Panc1 (cell line): ENCODE measurements at regions not wholly inside any gene's neighbourhood (a gene's known extent, or its start where the extent isn't known, plus 50 kb on each side); places are given as distances from the start of the nearest gene placed in this dataset.
"Not testable (repeated sequence)": the region's sequence is repeated elsewhere in the genome, so short reads cannot be mapped to it uniquely, and the experiment has no call there.

Experiments
- CTCF ChIP-seq: fragments of 450-650 bp; IDR thresholded peaks from 2 replicates; pipeline ENCODE4 v1.5.1; 2017; ENCODE audit warnings: mild to moderate bottlenecking
- SIN3A ChIP-seq: IDR thresholded peaks from 2 replicates; pipeline ENCODE4 v1.6.1; 2012; ENCODE audit warnings: low read depth, mild to moderate bottlenecking, low read length, moderate library complexity, borderline replicate concordance; ENCODE audit not compliant: insufficient read depth
- TCF7L2 ChIP-seq: IDR thresholded peaks from 2 replicates; pipeline ENCODE4 v1.6.1; 2011; ENCODE audit warnings: mild to moderate bottlenecking, low read depth, low read length, inconsistent platforms
- TF ChIP-seq, protein P1 (sequence below), 2 experiments: IDR thresholded peaks; 2 replicates each; pipeline ENCODE4 v1.6.1; 2011 to 2012; ENCODE audit warnings: low read depth in 2 of 2, control low read depth in 1 of 2, low read length in 1 of 2, mild to moderate bottlenecking in 1 of 2, moderate library complexity in 1 of 2; ENCODE audit not compliant: insufficient read depth in 1 of 2

GRCh38 chr16:33731167-33731566 lies 271.8 kb downstream of the TP53TG3F start:
- not testable (repeated sequence) for TF ChIP-seq CTCF, TCF7L2, SIN3A
- TF ChIP-seq, protein P1, sequence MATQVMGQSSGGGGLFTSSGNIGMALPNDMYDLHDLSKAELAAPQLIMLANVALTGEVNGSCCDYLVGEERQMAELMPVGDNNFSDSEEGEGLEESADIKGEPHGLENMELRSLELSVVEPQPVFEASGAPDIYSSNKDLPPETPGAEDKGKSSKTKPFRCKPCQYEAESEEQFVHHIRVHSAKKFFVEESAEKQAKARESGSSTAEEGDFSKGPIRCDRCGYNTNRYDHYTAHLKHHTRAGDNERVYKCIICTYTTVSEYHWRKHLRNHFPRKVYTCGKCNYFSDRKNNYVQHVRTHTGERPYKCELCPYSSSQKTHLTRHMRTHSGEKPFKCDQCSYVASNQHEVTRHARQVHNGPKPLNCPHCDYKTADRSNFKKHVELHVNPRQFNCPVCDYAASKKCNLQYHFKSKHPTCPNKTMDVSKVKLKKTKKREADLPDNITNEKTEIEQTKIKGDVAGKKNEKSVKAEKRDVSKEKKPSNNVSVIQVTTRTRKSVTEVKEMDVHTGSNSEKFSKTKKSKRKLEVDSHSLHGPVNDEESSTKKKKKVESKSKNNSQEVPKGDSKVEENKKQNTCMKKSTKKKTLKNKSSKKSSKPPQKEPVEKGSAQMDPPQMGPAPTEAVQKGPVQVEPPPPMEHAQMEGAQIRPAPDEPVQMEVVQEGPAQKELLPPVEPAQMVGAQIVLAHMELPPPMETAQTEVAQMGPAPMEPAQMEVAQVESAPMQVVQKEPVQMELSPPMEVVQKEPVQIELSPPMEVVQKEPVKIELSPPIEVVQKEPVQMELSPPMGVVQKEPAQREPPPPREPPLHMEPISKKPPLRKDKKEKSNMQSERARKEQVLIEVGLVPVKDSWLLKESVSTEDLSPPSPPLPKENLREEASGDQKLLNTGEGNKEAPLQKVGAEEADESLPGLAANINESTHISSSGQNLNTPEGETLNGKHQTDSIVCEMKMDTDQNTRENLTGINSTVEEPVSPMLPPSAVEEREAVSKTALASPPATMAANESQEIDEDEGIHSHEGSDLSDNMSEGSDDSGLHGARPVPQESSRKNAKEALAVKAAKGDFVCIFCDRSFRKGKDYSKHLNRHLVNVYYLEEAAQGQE (IDR thresholded peaks at IDR 0.05; ENCODE audit: insufficient read depth in 1 of 2, low read depth in 2 of 2, low read length in 1 of 2), result not testable (repeated sequence)
